HG03575 (cell line): ENCODE measurements at regions not wholly inside any gene's neighbourhood (a gene's known extent, or its start where the extent isn't known, plus 50 kb on each side); places are given as distances from the start of the nearest gene placed in this dataset.
"Not testable (repeated sequence)": the region's sequence is repeated elsewhere in the genome, so short reads cannot be mapped to it uniquely, and the experiment has no call there.

Experiments
- ATAC-seq: cut with Tn5 transposase; IDR thresholded peaks from one replicate; pipeline ENCODE4 v1.9.1; 2021; ENCODE audit not compliant: unreplicated experiment, insufficient number of reproducible peaks, low FRiP score; ENCODE audit errors: extremely low read depth

GRCh38 chr2:166758956-166759355 lies 129.3 kb upstream of the XIRP2 start:
- ATAC-seq, result no peak

- ATAC-seq, result no peak
Observed at GRCh38 chr2:166750624-166751023, 137.7 kb upstream of the XIRP2 start.

GRCh38 chr2:166744117-166744516 lies 144.2 kb upstream of the XIRP2 start:
- ATAC-seq, result not testable (repeated sequence)

DNA sequence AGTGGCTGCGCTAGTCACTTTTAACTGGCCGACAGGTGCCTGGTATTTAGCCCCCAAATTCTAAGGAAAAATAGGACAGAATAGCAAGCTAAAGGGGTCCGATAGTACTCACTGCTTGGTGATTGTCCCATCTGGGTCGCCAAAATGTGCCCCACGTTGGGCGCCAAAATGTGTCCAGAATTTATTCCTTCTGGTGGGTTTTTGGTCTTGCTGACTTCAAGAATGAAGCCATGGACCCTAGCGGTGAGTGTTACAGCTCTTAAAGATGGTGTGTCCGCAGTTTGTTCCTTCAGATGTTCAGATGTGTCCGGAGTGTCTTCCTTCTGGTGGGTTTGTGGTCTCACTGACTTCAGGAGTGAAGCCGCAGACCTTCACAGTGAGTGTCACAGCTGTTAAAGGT lies 144.8 kb upstream of the XIRP2 start:
- ATAC-seq, result not testable (repeated sequence)

- ATAC-seq, result peak; percentile 99
Observed at GRCh38 chr2:166727095-166727494, 161.2 kb upstream of the XIRP2 start.

GRCh38 chr2:166725927-166726924 lies 162.1 kb upstream of the XIRP2 start:
- ATAC-seq, result no peak

DNA sequence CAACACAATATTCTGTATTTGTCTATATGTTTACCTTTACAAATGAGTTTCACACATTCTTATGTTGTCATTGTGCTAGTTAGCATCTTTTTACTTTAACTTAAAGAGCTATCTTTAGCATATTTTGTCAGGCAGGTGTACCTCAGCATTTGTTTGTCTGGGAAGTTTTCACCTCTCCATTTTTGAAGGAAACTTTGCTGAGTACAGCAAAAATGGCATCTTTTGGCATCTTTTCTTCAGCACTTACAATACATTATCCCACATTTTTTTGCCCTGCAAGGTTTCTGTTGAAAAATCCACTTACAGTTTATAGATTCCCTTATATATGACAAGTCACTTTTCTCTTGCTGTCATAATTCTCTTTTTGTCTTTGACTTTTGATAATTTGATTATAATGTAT lies 171.3 kb upstream of the XIRP2 start:
- no peak for ATAC-seq

GRCh38 chr2:166700079-166700478 lies 188.2 kb upstream of the XIRP2 start:
- ATAC-seq, result no peak

- no peak for ATAC-seq
Observed at GRCh38 chr2:166695154-166695553, 193.1 kb upstream of the XIRP2 start.

GRCh38 chr2:166686057-166686456 lies 192.0 kb upstream of the SCN7A start:
- not testable (repeated sequence) for ATAC-seq

DNA sequence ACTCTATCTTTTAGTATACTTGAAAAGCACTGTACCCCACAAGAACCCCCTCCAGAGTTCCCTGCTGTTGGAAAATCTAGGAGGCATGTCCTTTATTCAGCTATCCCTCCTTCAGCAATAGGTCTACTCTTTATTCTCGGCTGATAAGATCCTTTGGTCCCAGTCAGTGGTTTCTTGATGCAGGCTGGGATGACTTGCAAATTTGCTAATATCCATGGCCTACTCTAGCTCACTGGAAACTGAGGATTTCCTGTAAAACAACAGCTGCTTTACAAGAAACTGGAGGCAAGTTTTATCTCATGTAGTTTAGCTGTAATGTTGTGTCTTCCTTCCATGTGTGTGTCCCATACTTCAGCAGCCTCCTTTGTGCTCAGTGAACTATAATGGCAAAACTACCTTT lies 183.9 kb upstream of the SCN7A start:
- no peak for ATAC-seq

GRCh38 chr2:166676716-166677115 lies 182.7 kb upstream of the SCN7A start:
- no peak for ATAC-seq

GRCh38 chr2:166675553-166675952 lies 181.5 kb upstream of the SCN7A start:
- no peak for ATAC-seq

GRCh38 chr2:166673986-166674385 lies 179.9 kb upstream of the SCN7A start:
- ATAC-seq, result no peak

DNA sequence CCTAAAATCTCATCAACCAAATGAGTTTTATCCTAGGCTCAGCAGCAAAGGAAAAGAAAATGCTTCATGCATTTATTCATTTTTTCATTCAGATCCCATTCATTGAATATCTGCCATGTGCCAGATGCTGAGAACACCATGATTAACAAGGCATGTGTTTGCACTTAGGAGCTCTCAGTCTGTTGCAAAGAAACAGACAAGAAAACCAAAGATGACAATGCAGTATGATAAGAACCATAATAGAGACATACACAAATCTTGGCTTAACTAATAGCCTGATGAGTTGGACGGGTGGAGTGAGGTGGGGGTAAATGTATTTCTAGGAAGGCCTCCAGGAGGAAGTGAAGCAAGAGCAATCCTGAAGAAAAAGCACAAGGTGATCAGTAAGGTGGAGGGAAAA lies 177.8 kb upstream of the SCN7A start:
- no peak for ATAC-seq

DNA sequence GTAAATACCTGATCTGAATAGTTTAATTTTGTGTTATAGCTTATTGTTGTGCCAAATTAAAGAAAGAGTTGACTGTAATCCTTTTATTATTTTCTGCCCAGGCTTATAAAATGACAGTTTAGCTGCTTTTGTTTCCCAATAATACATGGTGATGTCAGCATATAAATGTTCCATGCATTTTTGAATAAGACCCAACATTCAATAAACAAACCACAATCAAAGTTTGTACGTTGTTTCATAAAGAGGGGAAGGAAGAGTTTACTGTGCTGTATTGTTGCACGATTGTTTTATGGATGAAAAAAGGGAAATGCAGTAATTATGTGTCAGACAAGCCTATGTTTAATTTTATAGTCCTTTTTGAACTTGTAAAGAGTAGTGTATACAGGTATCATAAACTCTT lies 177.2 kb upstream of the SCN7A start:
- ATAC-seq, result no peak

DNA sequence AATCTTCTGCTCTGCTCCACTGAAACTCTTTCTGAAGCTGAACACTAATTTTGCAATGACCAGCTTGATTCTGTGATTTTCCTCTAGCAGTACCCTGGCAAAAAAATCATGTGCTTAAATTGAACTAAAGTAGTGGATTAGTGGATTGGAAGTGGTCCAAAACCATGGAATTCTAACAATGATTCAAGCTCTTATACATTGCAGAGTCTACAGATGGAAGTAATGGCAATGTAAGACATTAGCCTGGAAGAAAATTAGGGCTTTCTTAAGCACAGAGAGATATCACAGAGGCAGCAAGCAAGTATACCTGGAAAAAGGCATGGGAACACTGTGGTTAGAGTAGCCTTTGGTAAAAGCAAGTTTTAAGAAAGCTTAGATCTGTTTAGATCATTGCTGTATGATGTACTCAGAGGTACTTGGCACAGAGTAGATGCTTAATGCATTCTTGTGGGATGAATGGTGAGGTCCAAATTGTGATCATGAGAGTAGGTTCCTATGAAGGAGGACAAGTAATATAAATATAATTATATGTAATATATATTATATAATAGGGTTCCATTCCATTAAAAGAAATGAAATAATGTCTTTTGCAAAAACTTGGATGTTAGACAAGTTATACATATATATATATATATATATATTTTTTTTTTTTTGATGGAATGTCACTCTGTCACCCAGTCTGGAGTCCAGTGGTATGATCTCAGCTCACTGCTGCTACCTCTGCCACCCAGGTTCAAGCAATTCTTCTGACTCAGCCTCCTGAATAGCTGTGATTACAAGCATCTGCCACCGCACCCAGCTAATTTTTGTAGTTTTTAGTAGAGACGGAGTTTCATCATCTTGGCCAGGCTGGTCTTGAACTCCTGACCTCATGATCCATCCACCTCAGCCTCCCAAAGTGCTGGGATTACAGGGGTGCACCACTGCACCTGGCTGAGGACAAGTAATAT lies 172.2 kb upstream of the SCN7A start:
- no peak for ATAC-seq

- ATAC-seq, result no peak
Observed at GRCh38 chr2:166661824-166662223, 167.8 kb upstream of the SCN7A start.

DNA sequence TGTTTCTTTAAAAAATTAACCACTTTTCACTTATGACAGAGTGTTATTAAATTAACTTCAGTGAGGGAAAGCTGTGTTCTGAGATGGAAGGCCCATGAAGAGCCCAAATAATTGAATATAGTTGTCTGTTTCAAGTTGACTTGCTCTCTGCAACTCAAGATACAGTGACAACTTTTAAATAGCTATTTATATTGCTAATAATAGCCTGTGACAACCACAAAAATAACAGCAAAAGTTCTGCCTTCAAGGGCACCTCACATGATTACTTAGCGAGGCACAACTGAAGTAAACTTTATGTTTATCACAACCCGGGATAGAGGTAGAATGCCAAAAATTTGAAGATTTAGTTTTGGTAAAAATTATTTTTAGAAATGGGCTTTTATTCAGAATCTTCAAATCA lies 167.3 kb upstream of the SCN7A start:
- ATAC-seq, result no peak

DNA sequence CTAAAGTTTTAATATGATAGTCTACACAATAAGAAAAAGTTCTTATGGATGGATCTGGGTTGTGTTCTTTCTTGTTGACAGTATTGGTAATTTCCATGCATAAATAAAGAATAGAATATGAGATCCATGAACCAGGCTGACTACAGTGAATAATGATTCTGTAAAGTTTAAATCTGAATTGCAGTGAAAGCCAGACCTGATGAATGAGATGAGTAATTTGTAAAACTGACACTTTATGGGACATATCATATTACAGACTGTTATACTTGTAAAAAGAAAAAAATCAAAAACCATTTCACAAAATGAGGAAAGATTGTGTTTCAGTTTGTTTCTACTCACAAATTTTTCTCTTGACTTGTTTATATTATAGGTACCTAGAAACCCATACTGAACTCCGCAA lies 164.9 kb upstream of the SCN7A start:
- ATAC-seq, result no peak
